ENCODE measurements at regions not wholly inside any gene's neighbourhood (a gene's known extent, or its start where the extent isn't known, plus 50 kb on each side); places are given as distances from the start of the nearest gene placed in this dataset.

DNA sequence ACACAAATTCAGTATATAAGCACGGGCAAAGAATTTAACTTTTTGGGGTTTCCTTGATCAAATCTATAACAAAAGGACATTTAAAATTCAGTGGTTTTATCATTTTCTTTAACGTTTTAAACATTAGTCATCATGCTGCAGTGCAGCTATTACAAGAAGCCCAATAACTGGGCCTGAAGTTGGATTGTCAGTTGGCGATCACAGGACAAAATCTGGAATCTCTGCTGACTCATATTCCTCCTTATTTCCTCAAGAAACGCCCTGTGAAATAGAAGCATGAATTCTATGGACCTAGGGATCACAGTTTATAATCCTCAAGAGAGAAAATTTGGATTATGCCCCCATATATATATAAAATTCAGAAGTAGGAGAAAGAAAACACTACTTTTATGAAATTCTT is 971.6 kb upstream of the MIR17HG start:
- TF ChIP-seq, protein P1, sequence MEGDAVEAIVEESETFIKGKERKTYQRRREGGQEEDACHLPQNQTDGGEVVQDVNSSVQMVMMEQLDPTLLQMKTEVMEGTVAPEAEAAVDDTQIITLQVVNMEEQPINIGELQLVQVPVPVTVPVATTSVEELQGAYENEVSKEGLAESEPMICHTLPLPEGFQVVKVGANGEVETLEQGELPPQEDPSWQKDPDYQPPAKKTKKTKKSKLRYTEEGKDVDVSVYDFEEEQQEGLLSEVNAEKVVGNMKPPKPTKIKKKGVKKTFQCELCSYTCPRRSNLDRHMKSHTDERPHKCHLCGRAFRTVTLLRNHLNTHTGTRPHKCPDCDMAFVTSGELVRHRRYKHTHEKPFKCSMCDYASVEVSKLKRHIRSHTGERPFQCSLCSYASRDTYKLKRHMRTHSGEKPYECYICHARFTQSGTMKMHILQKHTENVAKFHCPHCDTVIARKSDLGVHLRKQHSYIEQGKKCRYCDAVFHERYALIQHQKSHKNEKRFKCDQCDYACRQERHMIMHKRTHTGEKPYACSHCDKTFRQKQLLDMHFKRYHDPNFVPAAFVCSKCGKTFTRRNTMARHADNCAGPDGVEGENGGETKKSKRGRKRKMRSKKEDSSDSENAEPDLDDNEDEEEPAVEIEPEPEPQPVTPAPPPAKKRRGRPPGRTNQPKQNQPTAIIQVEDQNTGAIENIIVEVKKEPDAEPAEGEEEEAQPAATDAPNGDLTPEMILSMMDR (IDR thresholded peaks at IDR 0.05): no peak
- TF ChIP-seq POLR2A (IDR thresholded peaks at IDR 0.05): no peak

Data from esophagus squamous epithelium (tissue), 4 donors.